ENCODE measurements at regions not wholly inside any gene's neighbourhood (a gene's known extent, or its start where the extent isn't known, plus 50 kb on each side); places are given as distances from the start of the nearest gene placed in this dataset.
"Not testable (repeated sequence)": the region's sequence is repeated elsewhere in the genome, so short reads cannot be mapped to it uniquely, and the experiment has no call there.

GRCh38 chr7:131656980-131657723, 100.7 kb upstream of the PODXL start:
- DNase-seq, result no peak

- DNase-seq, result no peak
Measured at GRCh38 chr7:131655866-131656265, 99.4 kb upstream of the PODXL start.

GRCh38 chr7:131655447-131655846, 99.0 kb upstream of the PODXL start:
- no peak for DNase-seq

GRCh38 chr7:131654668-131655326, 98.4 kb upstream of the PODXL start:
- peak; percentile 87 for DNase-seq

DNA sequence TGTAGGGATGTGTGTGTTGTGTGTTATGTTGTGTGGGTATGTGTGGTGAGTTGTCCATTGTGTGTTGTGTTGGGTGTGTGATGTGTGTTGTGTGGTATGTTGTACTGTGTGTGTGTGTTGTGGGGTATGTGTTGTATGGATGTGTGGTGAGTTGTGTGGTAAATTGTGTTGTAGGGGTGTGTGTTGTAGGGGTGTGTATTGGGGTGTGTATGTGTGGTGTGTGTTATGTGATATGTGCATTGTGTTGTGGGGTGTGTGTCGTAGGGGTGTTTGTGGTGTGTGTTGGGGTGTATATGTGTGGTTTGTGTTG, 97.8 kb upstream of the PODXL start:
- DNase-seq, result no peak

- DNase-seq, result no peak
Measured at GRCh38 chr7:131653418-131654248, 97.2 kb upstream of the PODXL start.

DNA sequence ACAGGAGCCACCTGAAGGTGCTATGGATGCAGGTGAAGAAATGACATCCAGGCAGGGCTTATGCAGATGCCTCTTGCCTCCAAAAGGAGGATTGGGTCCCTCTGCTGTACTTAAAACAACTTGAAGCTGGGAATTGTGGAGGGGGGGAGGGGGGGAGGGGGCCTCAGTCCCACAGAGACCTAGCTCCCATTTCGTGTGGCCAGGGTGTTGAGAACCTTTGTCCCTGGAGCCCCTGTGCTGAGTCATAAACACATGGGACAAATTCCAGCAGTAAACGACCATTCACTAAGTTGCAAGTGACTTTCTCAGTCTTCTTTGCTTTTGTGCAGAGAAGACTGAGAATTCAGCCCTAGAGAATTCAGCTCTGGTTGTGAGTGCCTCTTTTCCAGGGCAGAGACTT, 96.5 kb upstream of the PODXL start:
- no peak for DNase-seq

- DNase-seq, result no peak
Measured at GRCh38 chr7:131652194-131652593, 95.8 kb upstream of the PODXL start.

GRCh38 chr7:131649879-131650278, 93.5 kb upstream of the PODXL start:
- DNase-seq, result no peak

DNA sequence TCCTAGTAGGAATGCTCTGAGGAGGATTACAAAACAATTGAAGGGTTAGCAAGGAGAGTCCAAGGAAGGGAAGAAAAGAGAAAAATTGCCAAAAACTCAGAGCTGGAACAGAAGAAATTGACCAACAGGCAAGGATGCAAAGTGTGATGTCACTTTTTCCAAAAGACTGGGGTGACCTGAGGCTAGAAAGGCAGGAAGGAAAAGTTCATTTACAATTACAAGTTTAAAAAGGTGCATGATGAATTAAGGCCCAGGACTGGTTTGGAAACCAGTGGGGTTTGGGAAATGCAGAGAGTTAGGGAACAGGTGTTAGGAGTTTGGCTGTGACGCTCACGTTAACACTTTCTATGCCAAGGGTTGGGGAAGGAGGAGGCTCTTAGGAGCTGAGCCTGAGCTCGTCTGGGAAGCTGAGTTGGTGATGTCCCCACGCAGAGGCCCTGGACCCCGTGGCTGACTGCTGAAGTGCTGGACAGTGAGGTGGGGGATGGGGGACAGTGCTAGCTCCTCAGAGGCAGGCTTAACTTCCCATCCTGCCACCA, 92.6 kb upstream of the PODXL start:
- DNase-seq, result no peak

DNA sequence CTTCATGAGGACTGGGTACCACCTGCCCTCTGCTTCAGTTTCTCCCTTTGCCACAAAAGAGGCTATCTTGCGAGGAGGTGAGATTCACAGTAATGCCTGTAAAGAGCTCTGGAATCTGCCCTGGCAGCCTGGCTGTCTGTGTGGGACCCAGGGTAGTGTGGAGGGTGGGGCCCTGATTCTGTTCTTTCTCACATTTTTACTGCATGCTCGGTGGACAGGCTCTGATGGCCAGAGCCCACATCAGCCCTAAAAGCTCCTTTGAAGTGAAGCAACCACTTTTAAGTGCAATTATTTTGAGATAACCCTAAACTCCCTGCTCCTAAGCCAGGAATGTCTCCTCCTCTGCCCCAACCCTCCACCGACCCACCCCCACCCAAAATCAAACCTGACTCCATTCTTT, 92.1 kb upstream of the PODXL start:
- no peak for DNase-seq

GRCh38 chr7:131646203-131646602, 89.8 kb upstream of the PODXL start:
- no peak for DNase-seq

DNA sequence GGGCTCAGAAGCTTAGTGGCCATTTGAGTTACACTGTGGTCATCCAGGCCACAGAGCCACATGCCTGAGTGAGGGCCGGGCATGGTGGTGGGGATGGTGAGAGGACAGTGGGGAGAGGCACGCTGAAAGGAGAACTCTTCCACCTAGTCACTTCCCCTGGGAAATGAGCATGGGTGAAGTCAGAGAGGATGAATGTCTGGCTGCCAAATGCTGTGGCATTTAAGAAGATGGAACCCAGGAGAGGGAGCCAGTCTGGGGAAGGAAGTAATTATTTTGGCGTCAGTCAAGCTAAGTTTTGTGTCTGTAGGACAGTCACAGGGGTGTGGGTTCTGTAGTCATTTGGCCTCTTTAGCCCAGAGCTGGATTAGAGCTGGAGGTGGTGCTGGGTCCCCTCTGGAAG, 86.0 kb upstream of the PODXL start:
- no peak for DNase-seq

- no peak for DNase-seq
Measured at GRCh38 chr7:131640686-131641085, 84.3 kb upstream of the PODXL start.

DNA sequence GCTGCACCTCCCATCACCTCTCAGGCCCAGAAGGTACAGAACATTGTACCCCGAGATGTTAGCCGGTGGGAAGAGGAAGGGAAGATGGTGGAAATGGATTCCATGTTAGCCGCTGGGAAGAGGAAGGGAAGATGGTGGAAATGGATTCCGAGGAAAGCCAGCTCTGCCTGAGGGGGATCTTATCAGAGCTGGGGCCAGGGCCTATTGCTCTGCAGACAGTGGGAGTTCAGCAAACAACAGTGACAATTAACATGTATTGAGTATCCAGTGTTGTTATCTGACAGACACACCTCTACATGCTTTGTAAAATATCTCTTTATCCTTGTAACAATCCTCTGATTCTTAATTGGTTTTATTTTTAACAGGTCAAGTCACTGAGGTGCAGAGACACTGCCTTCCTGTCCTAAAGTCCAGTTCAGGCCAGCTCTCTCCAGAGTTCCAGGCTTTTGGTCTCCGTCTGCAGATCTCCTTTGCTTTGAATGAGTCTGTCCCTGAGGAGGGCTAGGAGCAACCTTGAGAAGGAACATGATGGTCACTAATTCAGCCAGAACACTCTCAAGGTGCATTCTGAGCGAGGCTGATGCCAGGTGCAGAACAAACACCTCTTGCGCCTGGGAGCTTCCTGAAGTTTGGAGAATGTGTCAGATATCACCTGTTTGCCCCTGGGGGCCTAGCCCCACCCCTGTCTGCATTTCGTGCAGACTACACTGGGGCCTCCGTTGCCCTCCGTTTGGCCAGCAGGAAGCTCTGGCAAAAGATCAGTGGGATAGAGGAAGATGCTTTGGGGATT, 82.4 kb upstream of the PODXL start:
- no peak for DNase-seq

- DNase-seq, result no peak
Measured at GRCh38 chr7:131637859-131638258, 81.4 kb upstream of the PODXL start.

DNA sequence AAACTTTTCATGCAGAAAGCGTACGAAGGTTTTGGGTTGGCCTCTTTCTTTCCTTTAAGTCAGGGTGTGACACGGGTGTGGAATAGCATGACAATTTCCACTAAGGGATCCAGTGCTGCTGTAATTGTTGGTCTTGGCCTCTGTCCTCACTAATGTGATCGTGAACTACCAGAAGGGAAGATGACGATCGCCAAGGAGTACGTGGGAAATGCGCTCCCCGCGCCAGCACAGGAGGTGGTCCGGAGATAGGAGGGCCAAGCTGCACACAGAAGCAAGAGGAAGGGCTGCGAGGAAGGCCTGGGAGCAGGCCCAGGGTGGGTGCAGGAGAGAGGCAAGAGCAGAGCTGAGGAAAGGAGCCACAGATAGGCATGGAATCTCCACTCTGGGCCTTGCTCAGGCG, 79.7 kb upstream of the PODXL start:
- DNase-seq, result no peak

- DNase-seq, result not testable (repeated sequence)
Measured at GRCh38 chr7:131634197-131634596, 77.8 kb upstream of the PODXL start.

DNA sequence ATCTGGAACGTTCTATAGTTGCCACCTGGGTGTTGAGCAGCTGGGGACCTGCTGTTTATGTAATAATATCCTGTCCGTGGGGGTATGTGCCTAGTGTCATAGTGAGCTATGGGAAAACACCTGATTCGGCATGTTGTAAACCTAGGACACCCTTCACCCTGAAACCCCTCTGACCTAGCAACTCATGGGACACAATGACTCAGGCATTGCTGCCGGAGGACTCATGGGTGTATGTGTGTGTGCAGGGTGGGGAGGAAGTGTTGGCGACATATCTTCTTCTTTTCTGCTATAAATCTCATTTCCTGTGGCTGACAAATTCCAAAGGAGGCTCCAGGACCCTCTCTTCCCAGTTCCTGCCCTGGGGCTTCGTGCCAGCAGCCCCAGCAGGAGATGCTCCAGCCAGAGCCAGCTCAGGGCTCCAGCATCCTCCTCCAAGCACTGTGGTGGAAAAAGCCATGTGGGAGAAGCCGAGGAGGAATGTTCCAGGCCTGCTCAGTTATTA, 77.0 kb upstream of the PODXL start:
- DNase-seq, result no peak

GRCh38 chr7:131630427-131630826, 74.0 kb upstream of the PODXL start:
- DNase-seq, result no peak

DNA sequence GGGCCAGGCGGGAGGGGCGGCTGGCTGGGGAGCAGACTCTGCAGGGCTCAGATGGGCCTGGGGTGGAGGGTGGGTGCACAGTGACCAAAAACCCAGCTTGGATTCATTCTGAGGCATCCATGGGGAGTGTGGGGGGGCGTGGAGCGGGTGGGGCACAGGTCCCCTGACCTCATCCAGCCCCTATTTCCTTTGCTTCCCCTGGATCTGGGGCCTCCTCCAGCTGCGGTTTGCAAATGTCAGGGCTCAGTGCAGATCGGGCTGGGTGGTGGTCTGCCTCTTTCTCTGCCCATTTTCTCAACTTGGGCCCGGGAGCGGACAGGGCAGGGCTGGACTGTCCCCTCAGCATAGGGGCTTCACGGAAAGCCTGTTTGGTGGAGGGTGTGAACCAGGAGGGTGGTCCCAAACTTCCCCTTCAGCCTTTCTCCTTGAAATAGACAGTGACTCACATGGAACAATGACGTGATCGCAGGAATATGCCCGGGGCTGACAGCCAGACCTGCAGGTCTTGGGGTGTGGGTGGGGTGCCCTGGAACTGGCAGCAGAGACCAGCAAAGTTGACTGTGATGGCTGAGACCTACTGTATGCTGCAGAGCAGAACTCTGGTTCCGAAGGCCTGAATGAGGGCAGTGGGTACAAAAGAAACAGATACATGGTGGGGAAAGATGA, 72.9 kb upstream of the PODXL start:
- no peak for DNase-seq

GRCh38 chr7:131628634-131629033, 72.2 kb upstream of the PODXL start:
- no peak for DNase-seq

Data from RPMI8226 (cell line).